ENCODE measurements at regions not wholly inside any gene's neighbourhood (a gene's known extent, or its start where the extent isn't known, plus 50 kb on each side); places are given as distances from the start of the nearest gene placed in this dataset.

DNA sequence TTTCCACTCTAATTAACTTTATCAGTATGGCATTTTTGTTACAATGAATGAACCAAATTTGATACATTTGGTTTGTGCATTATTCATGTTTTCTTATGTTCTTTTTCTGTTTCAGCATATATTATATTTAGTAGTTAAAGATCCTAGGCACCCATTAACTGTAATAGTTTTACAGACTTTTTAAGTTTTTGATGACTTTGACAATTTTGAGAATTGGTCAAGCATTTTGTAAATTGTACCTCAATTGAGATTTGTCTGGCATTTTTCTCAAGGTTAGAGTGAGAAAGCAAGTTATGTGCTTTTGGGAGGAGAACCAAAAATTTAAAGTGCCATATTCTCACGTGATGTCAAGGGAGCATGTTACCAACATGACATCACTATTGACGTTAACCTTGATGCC is 1019.2 kb downstream of the CDH11 start:
- TF ChIP-seq TCF7L2 (IDR thresholded peaks at IDR 0.05; ENCODE audit: low read depth, low read length) = no peak
- TF ChIP-seq, protein P1, sequence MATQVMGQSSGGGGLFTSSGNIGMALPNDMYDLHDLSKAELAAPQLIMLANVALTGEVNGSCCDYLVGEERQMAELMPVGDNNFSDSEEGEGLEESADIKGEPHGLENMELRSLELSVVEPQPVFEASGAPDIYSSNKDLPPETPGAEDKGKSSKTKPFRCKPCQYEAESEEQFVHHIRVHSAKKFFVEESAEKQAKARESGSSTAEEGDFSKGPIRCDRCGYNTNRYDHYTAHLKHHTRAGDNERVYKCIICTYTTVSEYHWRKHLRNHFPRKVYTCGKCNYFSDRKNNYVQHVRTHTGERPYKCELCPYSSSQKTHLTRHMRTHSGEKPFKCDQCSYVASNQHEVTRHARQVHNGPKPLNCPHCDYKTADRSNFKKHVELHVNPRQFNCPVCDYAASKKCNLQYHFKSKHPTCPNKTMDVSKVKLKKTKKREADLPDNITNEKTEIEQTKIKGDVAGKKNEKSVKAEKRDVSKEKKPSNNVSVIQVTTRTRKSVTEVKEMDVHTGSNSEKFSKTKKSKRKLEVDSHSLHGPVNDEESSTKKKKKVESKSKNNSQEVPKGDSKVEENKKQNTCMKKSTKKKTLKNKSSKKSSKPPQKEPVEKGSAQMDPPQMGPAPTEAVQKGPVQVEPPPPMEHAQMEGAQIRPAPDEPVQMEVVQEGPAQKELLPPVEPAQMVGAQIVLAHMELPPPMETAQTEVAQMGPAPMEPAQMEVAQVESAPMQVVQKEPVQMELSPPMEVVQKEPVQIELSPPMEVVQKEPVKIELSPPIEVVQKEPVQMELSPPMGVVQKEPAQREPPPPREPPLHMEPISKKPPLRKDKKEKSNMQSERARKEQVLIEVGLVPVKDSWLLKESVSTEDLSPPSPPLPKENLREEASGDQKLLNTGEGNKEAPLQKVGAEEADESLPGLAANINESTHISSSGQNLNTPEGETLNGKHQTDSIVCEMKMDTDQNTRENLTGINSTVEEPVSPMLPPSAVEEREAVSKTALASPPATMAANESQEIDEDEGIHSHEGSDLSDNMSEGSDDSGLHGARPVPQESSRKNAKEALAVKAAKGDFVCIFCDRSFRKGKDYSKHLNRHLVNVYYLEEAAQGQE (IDR thresholded peaks at IDR 0.05; ENCODE audit: insufficient read depth in 1 of 2, low read depth in 2 of 2, low read length in 1 of 2) = no peak
- TF ChIP-seq POLR2AphosphoS5 (IDR thresholded peaks at IDR 0.05; ENCODE audit: low read depth, low read length) = no peak
- TF ChIP-seq SIN3A (IDR thresholded peaks at IDR 0.05; ENCODE audit: borderline replicate concordance, insufficient read depth, low read depth, low read length) = no peak
- TF ChIP-seq, protein P2, sequence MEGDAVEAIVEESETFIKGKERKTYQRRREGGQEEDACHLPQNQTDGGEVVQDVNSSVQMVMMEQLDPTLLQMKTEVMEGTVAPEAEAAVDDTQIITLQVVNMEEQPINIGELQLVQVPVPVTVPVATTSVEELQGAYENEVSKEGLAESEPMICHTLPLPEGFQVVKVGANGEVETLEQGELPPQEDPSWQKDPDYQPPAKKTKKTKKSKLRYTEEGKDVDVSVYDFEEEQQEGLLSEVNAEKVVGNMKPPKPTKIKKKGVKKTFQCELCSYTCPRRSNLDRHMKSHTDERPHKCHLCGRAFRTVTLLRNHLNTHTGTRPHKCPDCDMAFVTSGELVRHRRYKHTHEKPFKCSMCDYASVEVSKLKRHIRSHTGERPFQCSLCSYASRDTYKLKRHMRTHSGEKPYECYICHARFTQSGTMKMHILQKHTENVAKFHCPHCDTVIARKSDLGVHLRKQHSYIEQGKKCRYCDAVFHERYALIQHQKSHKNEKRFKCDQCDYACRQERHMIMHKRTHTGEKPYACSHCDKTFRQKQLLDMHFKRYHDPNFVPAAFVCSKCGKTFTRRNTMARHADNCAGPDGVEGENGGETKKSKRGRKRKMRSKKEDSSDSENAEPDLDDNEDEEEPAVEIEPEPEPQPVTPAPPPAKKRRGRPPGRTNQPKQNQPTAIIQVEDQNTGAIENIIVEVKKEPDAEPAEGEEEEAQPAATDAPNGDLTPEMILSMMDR (IDR thresholded peaks at IDR 0.05) = no peak

DNA sequence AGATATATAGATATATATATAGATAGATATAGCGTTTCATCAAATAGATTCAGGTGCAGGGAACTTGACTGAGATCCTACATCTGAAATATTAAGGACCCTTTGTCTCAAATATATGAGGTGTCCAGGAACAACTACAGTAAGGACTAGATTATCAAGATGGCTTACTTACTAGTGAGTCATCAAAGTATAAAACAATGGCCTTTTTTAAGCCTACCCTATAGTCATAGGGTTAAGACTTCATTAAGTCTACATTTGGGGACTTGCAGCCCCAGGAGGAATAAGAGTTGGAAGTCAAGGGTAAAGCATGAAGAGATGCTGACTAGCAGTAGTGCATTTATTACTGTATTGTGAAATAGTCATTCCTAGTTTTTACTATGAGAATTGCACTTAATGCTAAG is 1023.4 kb downstream of the CDH11 start:
- Histone ChIP-seq H3K4me1 (ENCODE audit: control insufficient read depth, insufficient read depth, low read length) (no peaks in the 10 kb centered on the region), H3K36me3 (ENCODE audit: control insufficient read depth, insufficient read depth, low read length) (no peaks in the 10 kb centered on the region), H3K4me3 (ENCODE audit: low read depth in 2 of 2, low read length in 2 of 2) (no peak overlapping the region), H3K9me3 (ENCODE audit: control insufficient read depth, insufficient read depth, low read depth, low read length) (no peaks in the 10 kb centered on the region), H3K27ac (ENCODE audit: low read length) (no peak overlapping the region), H3K27me3 (ENCODE audit: control insufficient read depth, insufficient read depth, low read length) (no peaks in the 10 kb centered on the region)
- CTCF ChIA-PET = no interaction called here
- TF ChIP-seq, protein P1 (IDR thresholded peaks at IDR 0.05; ENCODE audit: insufficient read depth in 1 of 2, low read depth in 2 of 2, low read length in 1 of 2) = no peak
- ATAC-seq (no peak), DNase-seq (ENCODE audit: low read depth, low spot score) (no peak)
- in situ Hi-C loops (cut with HindIII; ENCODE audit: low pct_unique_long_range_greater_than_20kb, low sequenced_read_pairs) (no loop called here), intact Hi-C loops (cut with micrococcal nuclease; ENCODE audit: unreplicated experiment) (no loop called here)
- POLR2A ChIA-PET = no interaction called here
- BruUV-seq (replicated peaks) = no TSS peak

More for the DNA sequence above, 1019.2 kb downstream of the CDH11 start:
- BruUV-seq (replicated peaks) = no TSS peak
- no peaks in the 10 kb centered on the region for H3K27me3 ChIP-seq (ENCODE audit: control insufficient read depth, insufficient read depth, low read length)
- H3K36me3 ChIP-seq (ENCODE audit: control insufficient read depth, insufficient read depth, low read length) = no peaks in the 10 kb centered on the region
- in situ Hi-C loops (cut with HindIII; ENCODE audit: low pct_unique_long_range_greater_than_20kb, low sequenced_read_pairs) = no loop called here
- POLR2A ChIA-PET = no interaction called here
- no peak overlapping the region for H3K27ac ChIP-seq (ENCODE audit: low read length)
- CTCF ChIA-PET = no interaction called here
- DNase-seq (ENCODE audit: low read depth, low spot score) (no peak), ATAC-seq (no peak)
- intact Hi-C loops (cut with micrococcal nuclease; ENCODE audit: unreplicated experiment) = no loop called here
- no peaks in the 10 kb centered on the region for H3K4me1 ChIP-seq (ENCODE audit: control insufficient read depth, insufficient read depth, low read length)
- no peaks in the 10 kb centered on the region for H3K9me3 ChIP-seq (ENCODE audit: control insufficient read depth, insufficient read depth, low read depth, low read length)
- no peak overlapping the region for H3K4me3 ChIP-seq (ENCODE audit: low read depth in 2 of 2, low read length in 2 of 2)
